CD14-positive monocyte (primary cell): ENCODE measurements at regions not wholly inside any gene's neighbourhood (a gene's known extent, or its start where the extent isn't known, plus 50 kb on each side); places are given as distances from the start of the nearest gene placed in this dataset.

Experiments
- DNase-seq, 3 donors: peaks; one replicate each; pipeline ENCODE4 v3.0.0-alpha.2; 2011 to 2022
- H2AFZ ChIP-seq: 2 replicates; pipeline ENCODE4 v1.6.0; 2012; ENCODE audit warnings: mild to moderate bottlenecking, low read depth, low read length, inconsistent platforms; ENCODE audit not compliant: insufficient read depth, poor library complexity, severe bottlenecking
- H3K27ac ChIP-seq, 2 donors: 1 replicate in 1 of 2; 2 replicates in 1 of 2; pipeline ENCODE4 v1.5.1; 2012 to 2013; ENCODE audit warnings: low read length in 2 of 2, control low read depth in 1 of 2, inconsistent platforms in 1 of 2, low read depth in 1 of 2, mild to moderate bottlenecking in 1 of 2
- H3K27me3 ChIP-seq, 2 donors: one replicate each; pipeline versions ENCODE4 v1.6.0 to v1.6.1; 2011 to 2013; ENCODE audit warnings: low read length in 2 of 2; ENCODE audit not compliant: control insufficient read depth in 2 of 2, insufficient read depth in 2 of 2
- H3K36me3 ChIP-seq, 2 donors: replicated peaks in 1 of 2; 1 replicate in 1 of 2; 2 replicates in 1 of 2; pipeline versions ENCODE4 v1.5.1 to v1.6.1; 2012 to 2013; ENCODE audit warnings: low read length in 2 of 2, control low read depth in 1 of 2, inconsistent platforms in 1 of 2, mild to moderate bottlenecking in 1 of 2; ENCODE audit not compliant: insufficient read depth in 2 of 2, control insufficient read depth in 1 of 2
- H3K4me1 ChIP-seq, 2 donors: 1 replicate in 1 of 2; 2 replicates in 1 of 2; pipeline versions ENCODE4 v1.5.1 to v1.6.1; 2012 to 2013; ENCODE audit warnings: low read length in 2 of 2, control low read depth in 1 of 2, inconsistent platforms in 1 of 2, mild to moderate bottlenecking in 1 of 2, moderate library complexity in 1 of 2; ENCODE audit not compliant: insufficient read depth in 2 of 2, control insufficient read depth in 1 of 2
- H3K4me2 ChIP-seq: replicated peaks from 2 replicates; pipeline ENCODE3; 2012; ENCODE audit warnings: low read length, moderate library complexity, mild to moderate bottlenecking; ENCODE audit not compliant: poor library complexity, severe bottlenecking; ENCODE audit errors: extremely low read depth
- H3K4me3 ChIP-seq, 3 experiments: fragments of 200-600 bp in 1 of 3; sonication (generic) in 1 of 3; replicated peaks in 1 of 3; 1 replicate in 2 of 3; 2 replicates in 1 of 3; pipeline ENCODE4 v1.5.1; 2011 to 2013; ENCODE audit warnings: low read length in 3 of 3, mild to moderate bottlenecking in 3 of 3, control low read depth in 2 of 3, low read depth in 2 of 3, inconsistent platforms in 1 of 3, moderate library complexity in 1 of 3
- H3K79me2 ChIP-seq: 2 replicates; pipeline ENCODE4 v1.6.0; 2012; ENCODE audit warnings: mild to moderate bottlenecking, control low read depth, inconsistent platforms, low read length, moderate library complexity; ENCODE audit not compliant: insufficient read depth
- H3K9ac ChIP-seq: 2 replicates; pipeline ENCODE4 v1.6.0; 2017; ENCODE audit warnings: low read length, mild to moderate bottlenecking; ENCODE audit not compliant: insufficient read depth, poor library complexity, severe bottlenecking
- H3K9me3 ChIP-seq, 2 donors: replicated peaks in 1 of 2; 1 replicate in 1 of 2; 2 replicates in 1 of 2; pipeline versions ENCODE4 v1.5.1 to v1.6.1; 2012 to 2013; ENCODE audit warnings: low read length in 2 of 2, control low read depth in 1 of 2; ENCODE audit not compliant: control insufficient read depth in 1 of 2, insufficient read depth in 1 of 2
- H4K20me1 ChIP-seq: 2 replicates; pipeline ENCODE4 v1.6.0; 2012; ENCODE audit warnings: mild to moderate bottlenecking, low read length, control low read depth, moderate library complexity; ENCODE audit not compliant: insufficient read depth
- H3K27ac Mint-ChIP-seq, 7 donors: one replicate each; pipeline ENCODE4 v1.8.0; 2020; ENCODE audit warnings: mild to moderate bottlenecking in 7 of 7, mixed read lengths in 7 of 7, moderate library complexity in 6 of 7, inconsistent platforms in 2 of 7
- H3K27me3 Mint-ChIP-seq, 3 donors: one replicate each; pipeline ENCODE4 v1.8.0; 2021 to 2022; ENCODE audit warnings: low read depth in 3 of 3, mild to moderate bottlenecking in 3 of 3, mixed read lengths in 3 of 3, moderate library complexity in 3 of 3, inconsistent platforms in 1 of 3
- H3K36me3 Mint-ChIP-seq, 2 donors: one replicate each; pipeline ENCODE4 v1.8.0; 2020; ENCODE audit warnings: mixed read lengths in 2 of 2, inconsistent platforms in 1 of 2, mild to moderate bottlenecking in 1 of 2
- H3K4me1 Mint-ChIP-seq: one replicate; pipeline ENCODE4 v1.8.0; 2020; ENCODE audit warnings: mild to moderate bottlenecking, mixed read lengths
- H3K4me3 Mint-ChIP-seq, 2 donors: one replicate each; pipeline ENCODE4 v1.8.0; 2020; ENCODE audit warnings: mild to moderate bottlenecking in 2 of 2, mixed read lengths in 2 of 2, moderate library complexity in 1 of 2
- H3K9me3 Mint-ChIP-seq, 7 donors: one replicate each; pipeline ENCODE4 v1.8.0; 2020 to 2022; ENCODE audit warnings: mixed read lengths in 7 of 7, mild to moderate bottlenecking in 6 of 7, moderate library complexity in 6 of 7, inconsistent platforms in 2 of 7
- WGBS: methylation state at CpG from one replicate; pipeline ENCODE4 v1.1.5; 2013; ENCODE audit warnings: missing lambda C conversion rate; ENCODE audit not compliant: insufficient coverage; 5-methylcytosine and 5-hydroxymethylcytosine counted together
- intact Hi-C, 2 donors: fragments of 100-400 bp; cut with micrococcal nuclease; formaldehyde crosslinking; loops; one replicate each; pipeline versions ENCODE4 v1.15.0 to v1.15.1; 2023
- TF ChIP-seq, protein P1 (sequence below): fragments of 200-600 bp; IDR thresholded peaks from one replicate; pipeline ENCODE4 v1.8.0; 2022; ENCODE audit warnings: antibody characterized with exemption, mild to moderate bottlenecking

DNA sequence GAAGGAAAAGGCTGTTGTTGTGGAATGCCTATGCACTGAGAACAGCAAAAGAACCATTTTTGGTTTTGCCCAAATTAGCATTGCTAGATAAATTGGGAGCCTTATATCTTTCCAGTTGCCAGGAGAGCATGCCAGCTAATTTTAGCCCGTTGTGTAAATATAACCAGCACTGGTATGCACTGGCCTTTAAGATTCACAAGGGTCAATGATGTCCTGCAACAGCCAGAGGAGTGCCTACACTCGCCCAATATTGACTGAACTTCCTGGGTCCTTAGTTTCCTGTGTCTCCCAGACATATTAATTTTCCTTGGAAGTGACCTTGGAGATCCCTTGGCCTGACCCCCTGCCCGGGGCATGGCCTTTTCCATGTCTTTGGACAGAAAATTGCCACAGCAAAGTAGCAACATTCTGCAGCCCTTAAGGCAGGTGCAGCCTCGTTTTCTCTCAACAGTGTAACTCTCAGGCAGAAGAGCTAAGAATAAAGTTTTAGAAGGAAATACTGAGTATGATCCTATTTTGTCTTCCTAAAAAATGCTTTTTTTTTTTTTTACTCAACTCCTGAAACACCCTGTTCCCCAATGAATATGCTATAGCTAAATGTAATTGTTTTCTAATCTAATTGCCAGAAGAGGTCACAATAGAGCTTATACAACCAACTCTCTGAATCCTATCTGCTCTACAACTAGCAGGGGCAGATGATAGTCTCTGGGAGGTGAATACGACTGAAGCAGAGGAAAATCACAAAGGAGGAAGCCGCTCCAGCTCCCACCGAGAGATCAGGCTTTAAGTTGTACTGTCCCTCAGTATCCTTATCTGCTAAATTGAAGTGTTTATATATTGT is 131.9 kb upstream of the PCGF5 start:
- Mint-ChIP-seq H3K27me3 (peaks cover 0 to 6% (median 0%) of the 10 kb centered on the region in 3 donors), H3K4me1 (no peaks in the 10 kb centered on the region), H3K36me3 (no peaks in the 10 kb centered on the region), H3K4me3 (no peak overlapping the region), H3K27ac (no peak overlapping the region), H3K9me3 (peaks cover 0 to 14% (median 5%) of the 10 kb centered on the region in 7 donors)
- intact Hi-C loops = no loop called here
- no peaks in the 10 kb centered on the region for H4K20me1 ChIP-seq
- no peaks in the 10 kb centered on the region for H3K4me1 ChIP-seq
- no peaks in the 10 kb centered on the region for H3K79me2 ChIP-seq
- no peak overlapping the region for H3K9ac ChIP-seq
- TF ChIP-seq, protein P1, sequence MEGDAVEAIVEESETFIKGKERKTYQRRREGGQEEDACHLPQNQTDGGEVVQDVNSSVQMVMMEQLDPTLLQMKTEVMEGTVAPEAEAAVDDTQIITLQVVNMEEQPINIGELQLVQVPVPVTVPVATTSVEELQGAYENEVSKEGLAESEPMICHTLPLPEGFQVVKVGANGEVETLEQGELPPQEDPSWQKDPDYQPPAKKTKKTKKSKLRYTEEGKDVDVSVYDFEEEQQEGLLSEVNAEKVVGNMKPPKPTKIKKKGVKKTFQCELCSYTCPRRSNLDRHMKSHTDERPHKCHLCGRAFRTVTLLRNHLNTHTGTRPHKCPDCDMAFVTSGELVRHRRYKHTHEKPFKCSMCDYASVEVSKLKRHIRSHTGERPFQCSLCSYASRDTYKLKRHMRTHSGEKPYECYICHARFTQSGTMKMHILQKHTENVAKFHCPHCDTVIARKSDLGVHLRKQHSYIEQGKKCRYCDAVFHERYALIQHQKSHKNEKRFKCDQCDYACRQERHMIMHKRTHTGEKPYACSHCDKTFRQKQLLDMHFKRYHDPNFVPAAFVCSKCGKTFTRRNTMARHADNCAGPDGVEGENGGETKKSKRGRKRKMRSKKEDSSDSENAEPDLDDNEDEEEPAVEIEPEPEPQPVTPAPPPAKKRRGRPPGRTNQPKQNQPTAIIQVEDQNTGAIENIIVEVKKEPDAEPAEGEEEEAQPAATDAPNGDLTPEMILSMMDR = no peak
- 75% methylated on average over 3 of the region's 7 CpGs for WGBS
- H3K27ac ChIP-seq = no peak overlapping the region
- no peaks in the 10 kb centered on the region for H3K36me3 ChIP-seq
- no peak overlapping the region for H3K4me2 ChIP-seq
- no peak for DNase-seq
- H3K4me3 ChIP-seq = no peak overlapping the region
- H3K27me3 ChIP-seq = no peaks in the 10 kb centered on the region
- H2AFZ ChIP-seq = no peak overlapping the region
- peaks cover 6 to 7% of the 10 kb centered on the region in 2 donors for H3K9me3 ChIP-seq

DNA sequence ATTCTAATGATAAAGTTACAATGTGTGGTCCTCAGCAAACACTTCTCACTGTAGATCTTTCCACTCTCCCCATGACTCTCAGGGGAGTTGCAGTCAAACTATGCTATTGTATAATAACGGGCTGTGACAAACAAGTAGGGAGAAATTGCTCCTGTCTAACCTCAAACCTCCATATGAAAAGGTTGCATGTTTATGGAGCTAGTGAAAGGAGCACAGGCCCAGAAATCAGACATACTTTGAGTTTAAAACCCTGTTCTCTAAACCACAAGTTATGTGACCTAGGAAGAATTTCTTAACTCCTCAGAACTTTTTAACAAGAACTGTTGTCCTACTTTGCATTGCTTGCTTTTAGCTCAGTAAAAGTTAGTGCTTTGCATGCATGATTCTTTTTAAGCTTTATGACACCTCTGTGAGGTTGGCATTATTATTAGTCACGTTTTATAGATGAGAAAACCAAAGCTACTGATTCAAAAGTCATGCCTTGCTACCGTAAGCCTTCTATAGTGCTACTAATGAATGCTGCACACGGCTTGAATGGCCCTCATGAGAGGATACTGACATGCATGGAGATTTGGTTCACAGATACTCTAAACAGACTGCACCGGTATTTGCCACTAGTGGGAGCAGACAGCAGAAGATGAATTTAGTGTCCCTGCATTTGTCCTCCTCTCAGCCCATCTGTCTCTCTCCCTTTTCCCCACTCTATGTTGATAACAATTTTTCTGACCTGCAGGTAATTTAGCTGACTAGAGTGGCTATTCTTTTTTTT is 129.5 kb upstream of the PCGF5 start:
- WGBS = 69% methylated on average over 2 of the region's 5 CpGs
- no peaks in the 10 kb centered on the region for H3K36me3 ChIP-seq
- no peak overlapping the region for H3K4me2 ChIP-seq
- DNase-seq = no peak
- no peak overlapping the region for H3K27ac ChIP-seq
- Mint-ChIP-seq H3K9me3 (peaks cover 5 to 17% (median 11%) of the 10 kb centered on the region in 7 donors), H3K27ac (no peak overlapping the region), H3K4me1 (no peaks in the 10 kb centered on the region), H3K27me3 (peaks cover 0 to 1% (median 0%) of the 10 kb centered on the region in 3 donors), H3K36me3 (no peaks in the 10 kb centered on the region), H3K4me3 (no peak overlapping the region)
- H2AFZ ChIP-seq = no peak overlapping the region
- no peaks in the 10 kb centered on the region for H3K79me2 ChIP-seq
- no peak overlapping the region for H3K4me3 ChIP-seq
- no peaks in the 10 kb centered on the region for H3K27me3 ChIP-seq
- peaks cover 6 to 7% of the 10 kb centered on the region in 2 donors for H3K9me3 ChIP-seq
- H3K9ac ChIP-seq = no peak overlapping the region
- intact Hi-C loops = no loop called here
- TF ChIP-seq, protein P1 = no peak
- H4K20me1 ChIP-seq = no peaks in the 10 kb centered on the region
- no peaks in the 10 kb centered on the region for H3K4me1 ChIP-seq
